ENCODE measurements at regions not wholly inside any gene's neighbourhood (a gene's known extent, or its start where the extent isn't known, plus 50 kb on each side); places are given as distances from the start of the nearest gene placed in this dataset.

DNA sequence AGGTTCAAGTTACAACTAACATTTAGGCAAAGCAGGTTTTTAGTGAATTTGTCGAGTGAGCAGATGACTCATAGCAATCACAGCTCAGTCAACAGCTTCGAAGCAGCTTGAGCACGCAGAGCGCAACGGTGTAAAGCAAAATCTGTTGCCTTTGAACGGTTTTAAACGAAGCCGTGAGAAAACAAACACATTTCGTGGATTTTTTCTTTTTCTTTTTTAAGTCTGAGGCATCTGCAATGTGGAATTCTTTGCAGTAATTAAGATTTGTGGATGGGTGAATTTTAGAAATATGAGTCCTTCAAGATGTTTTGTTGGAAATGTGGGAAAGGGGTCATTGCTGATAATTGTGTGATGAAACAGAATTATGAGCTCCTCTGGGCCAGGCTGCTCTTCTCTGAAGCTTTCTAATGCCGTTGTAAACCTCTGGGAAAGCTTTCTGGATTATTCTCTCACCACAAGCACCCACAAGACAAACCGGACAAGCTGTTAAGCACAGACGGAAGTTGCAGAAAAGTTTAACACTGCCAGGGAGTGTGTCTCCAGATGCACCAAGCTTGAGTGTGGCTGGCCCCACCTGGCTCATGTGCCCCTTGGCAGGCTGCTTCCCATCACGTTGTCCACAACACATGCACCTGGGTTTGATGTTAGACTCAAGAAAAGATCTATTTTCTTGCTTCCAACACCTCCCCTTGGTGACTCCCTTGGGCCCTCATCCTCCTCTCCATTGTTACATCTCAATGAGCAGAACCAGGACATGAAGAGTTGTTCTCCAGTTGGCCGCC is 224.7 kb downstream of the ACKR3 start:
- H3K4me3 ChIP-seq (ENCODE audit: low read depth, low read length) = no peak overlapping the region
- in situ Hi-C loops (cut with HindIII; ENCODE audit: low sequenced_read_pairs) = no loop called here
- no peak for DNase-seq (ENCODE audit: low read depth, low spot score)
- no peak for TF ChIP-seq CTCF (IDR thresholded peaks at IDR 0.05; ENCODE audit: low read depth, low read length)

- DNase-seq (ENCODE audit: low read depth, low spot score) = no peak
- in situ Hi-C loops (cut with HindIII; ENCODE audit: low sequenced_read_pairs) = no loop called here
- TF ChIP-seq CTCF (IDR thresholded peaks at IDR 0.05; ENCODE audit: low read depth, low read length) = no peak
- H3K4me3 ChIP-seq (ENCODE audit: low read depth, low read length) = no peak overlapping the region
Observed at GRCh38 chr2:236795169-236795860, 225.7 kb downstream of the ACKR3 start.

DNA sequence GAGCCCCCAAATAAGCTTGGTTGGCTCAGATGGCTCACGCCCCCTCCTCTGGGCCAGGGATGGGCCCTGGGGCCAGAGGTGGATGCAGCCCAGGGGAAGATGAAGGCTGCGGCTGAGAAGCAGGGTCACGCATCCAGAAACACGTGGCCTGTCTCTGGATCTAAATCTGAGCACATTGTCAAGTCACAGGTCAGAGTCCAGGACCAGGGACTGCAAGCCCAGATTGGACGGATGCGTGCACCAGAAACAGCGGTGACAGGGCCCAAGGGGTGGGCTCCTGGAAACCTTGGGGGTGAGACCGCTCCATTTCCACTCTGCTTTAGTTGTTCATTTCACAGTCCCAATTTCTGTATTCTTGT is 226.2 kb downstream of the ACKR3 start:
- TF ChIP-seq CTCF (IDR thresholded peaks at IDR 0.05; ENCODE audit: low read depth, low read length) = no peak
- in situ Hi-C loops (cut with HindIII; ENCODE audit: low sequenced_read_pairs) = no loop called here
- H3K4me3 ChIP-seq (ENCODE audit: low read depth, low read length) = no peak overlapping the region
- no peak for DNase-seq (ENCODE audit: low read depth, low spot score)

- in situ Hi-C loops (cut with HindIII; ENCODE audit: low sequenced_read_pairs) = no loop called here
- TF ChIP-seq CTCF (IDR thresholded peaks at IDR 0.05; ENCODE audit: low read depth, low read length) = no peak
- H3K4me3 ChIP-seq (ENCODE audit: low read depth, low read length) = no peak overlapping the region
- no peak for DNase-seq (ENCODE audit: low read depth, low spot score)
Observed at GRCh38 chr2:236796236-236796635, 226.6 kb downstream of the ACKR3 start.

DNA sequence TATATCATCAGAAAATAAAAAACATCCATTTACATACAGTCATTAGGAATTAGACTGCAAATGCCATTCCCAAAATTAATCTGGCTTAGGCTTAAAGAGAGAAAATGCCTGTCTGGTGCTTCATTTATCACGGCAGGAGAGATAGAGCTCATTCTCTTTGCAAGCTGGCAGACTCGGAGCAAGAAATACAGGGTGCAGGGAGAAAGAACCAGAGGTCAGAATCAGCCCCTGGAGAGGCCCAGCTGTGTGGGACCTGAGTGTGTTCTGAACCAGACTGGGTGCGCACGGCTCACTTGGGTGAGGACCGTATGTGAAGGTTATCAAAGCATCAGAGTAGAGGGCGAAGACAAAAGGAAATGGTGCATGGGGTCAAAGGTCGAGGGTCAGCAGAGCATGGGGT is 227.8 kb downstream of the ACKR3 start:
- no peak overlapping the region for H3K4me3 ChIP-seq (ENCODE audit: low read depth, low read length)
- TF ChIP-seq CTCF (IDR thresholded peaks at IDR 0.05; ENCODE audit: low read depth, low read length) = no peak
- no peak for DNase-seq (ENCODE audit: low read depth, low spot score)
- in situ Hi-C loops (cut with HindIII; ENCODE audit: low sequenced_read_pairs) = no loop called here

DNA sequence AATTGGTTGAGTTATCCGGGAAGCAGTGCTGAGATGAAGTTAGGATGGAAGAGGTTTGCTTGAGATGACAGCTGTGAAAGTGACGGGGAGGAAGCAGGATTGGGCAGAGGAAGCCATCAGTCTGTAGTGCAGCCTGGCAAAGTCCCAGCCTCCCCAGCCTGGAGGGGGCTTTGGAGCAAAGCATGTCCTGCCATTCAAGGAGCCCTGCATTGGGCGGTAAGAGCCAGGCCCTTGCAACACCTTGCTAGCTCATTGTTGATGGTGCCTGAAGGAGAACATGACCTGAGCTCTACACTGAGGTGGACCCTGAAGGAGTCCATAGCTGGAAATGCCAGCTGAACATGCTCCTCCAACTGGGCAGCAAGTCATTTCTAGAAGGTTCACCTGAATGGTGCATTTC is 228.9 kb downstream of the ACKR3 start:
- H3K4me3 ChIP-seq (ENCODE audit: low read depth, low read length) = no peak overlapping the region
- in situ Hi-C loops (cut with HindIII; ENCODE audit: low sequenced_read_pairs) = no loop called here
- no peak for TF ChIP-seq CTCF (IDR thresholded peaks at IDR 0.05; ENCODE audit: low read depth, low read length)
- no peak for DNase-seq (ENCODE audit: low read depth, low spot score)

All from astrocyte of the spinal cord (primary cell).